ENCODE measurements at regions not wholly inside any gene's neighbourhood (a gene's known extent, or its start where the extent isn't known, plus 50 kb on each side); places are given as distances from the start of the nearest gene placed in this dataset.
"Not testable (repeated sequence)": the region's sequence is repeated elsewhere in the genome, so short reads cannot be mapped to it uniquely, and the experiment has no call there.

DNA sequence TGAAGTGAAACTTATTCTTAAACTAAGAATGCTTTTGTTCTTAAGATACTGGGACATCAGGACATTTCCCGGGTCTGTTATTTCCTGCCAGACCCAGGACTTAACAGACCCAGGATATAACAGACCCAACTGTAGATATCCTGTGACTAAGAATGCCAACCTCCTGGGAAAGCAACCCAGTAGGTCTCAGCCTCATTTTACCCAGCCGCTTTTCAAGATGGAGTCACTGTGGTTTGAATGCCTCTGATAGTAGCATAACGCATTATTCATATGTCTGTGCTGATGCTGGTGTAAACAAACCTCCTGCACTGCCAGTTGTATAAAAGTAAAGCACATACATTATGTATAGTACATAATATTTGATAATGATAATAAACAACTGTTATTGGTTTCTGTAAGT is 185.8 kb upstream of the GPRIN3 start:
- TF ChIP-seq CTCF (IDR thresholded peaks at IDR 0.05): no peak
- ATAC-seq (ENCODE audit: low FRiP score) (no peak), DNase-seq (ENCODE audit: low spot score) (no peak)

DNA sequence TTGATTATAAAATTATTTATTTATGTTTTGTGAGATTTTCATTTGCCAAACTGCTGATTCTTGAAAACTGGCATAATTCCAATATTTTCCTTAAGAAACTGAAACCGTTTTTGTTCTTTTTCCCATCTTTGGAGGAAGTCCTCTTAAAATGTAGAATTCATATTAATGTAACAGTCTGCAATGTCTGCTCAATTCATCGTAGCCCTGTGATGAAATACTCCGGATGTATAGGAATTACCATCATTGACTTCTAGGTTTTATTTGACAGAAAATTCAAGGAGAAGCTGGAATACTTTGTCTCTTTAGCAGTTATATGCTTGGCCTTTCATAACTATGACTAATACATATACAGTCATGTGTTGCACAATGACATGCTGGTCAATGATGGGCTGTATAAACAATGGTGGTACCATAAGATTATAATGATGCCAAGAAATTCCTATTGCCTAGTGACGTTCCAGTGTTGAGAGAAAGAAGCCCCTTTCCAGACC is 185.0 kb upstream of the GPRIN3 start:
- TF ChIP-seq CTCF (IDR thresholded peaks at IDR 0.05): no peak
- peak; percentile 78 for ATAC-seq (ENCODE audit: low FRiP score)

GRCh38 chr4:89491761-89492160 is 184.2 kb upstream of the GPRIN3 start:
- no peak for ATAC-seq (ENCODE audit: low FRiP score)
- no peak for TF ChIP-seq CTCF (IDR thresholded peaks at IDR 0.05)
- DNase-seq (ENCODE audit: low spot score): no peak

More for the DNA sequence above, 185.0 kb upstream of the GPRIN3 start:
- no peak for DNase-seq (ENCODE audit: low spot score)

DNA sequence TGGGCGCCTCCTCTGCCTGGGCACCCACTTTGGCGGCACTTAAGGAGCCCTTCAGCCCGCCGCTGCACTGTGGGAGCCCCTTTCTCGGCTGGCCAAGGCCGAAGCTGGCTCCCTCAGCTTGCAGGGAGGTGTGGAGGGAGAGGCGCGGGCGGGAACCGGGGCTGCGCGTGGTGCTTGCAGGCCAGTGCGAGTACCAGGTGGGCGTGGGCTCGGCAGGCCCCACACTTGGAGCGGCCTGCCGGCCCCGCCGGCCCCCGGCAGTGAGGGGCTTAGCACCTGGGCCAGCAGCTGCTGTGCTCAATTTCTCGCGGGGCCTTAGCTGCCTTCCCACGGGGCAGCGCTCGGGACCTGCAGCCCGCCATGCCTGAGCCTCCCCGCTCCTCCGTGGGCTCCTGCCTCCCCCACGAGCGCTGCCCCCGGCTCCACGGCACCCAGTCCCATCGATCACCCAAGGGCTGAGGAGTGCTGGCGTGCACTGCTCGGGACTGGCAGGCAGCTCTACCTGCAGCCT is 182.4 kb upstream of the GPRIN3 start:
- not testable (repeated sequence) for DNase-seq (ENCODE audit: low spot score); ATAC-seq (ENCODE audit: low FRiP score)

- DNase-seq (ENCODE audit: low spot score) (no peak), ATAC-seq (ENCODE audit: low FRiP score) (no peak)
- TF ChIP-seq CTCF (IDR thresholded peaks at IDR 0.05): no peak
Measured at GRCh38 chr4:89489338-89489771, 181.8 kb upstream of the GPRIN3 start.

DNA sequence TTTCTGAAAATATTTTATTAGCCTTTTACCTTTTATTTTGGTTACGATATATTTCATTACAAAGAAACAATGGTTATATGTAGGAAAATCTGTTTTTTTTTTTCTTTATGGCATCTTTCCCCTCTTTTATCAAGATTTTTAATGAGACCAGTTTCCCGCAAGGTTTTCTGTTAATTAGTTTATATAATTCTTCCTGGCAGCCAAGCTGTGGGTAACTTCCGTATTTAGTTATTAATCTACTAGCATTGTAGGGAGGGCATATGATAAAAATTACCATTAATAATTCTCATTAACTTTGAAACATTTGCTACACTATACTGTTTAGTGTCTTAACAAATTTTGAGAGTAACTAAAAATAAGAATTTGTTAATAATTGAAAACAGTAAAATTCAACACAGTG is 181.1 kb upstream of the GPRIN3 start:
- DNase-seq (ENCODE audit: low spot score): no peak
- ATAC-seq (ENCODE audit: low FRiP score): no peak
- TF ChIP-seq CTCF (IDR thresholded peaks at IDR 0.05): no peak

DNA sequence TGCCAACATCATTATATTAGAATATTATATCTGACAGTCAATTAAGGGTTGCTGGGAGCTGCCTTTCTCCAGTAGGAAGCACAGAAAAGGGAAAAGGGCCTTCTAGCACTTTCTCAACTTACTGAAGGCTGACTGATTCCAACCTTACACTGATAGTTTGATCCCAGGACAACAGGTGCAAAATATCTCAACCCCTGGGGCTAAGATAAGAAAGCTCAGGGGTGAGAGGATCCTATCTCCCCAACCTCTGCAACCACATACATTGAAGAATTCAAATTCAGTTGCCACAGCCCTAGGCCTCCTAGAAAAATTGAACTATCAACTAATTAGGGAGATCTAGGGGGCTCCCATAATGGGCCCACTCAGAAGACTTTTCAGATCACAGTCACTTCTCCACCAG is 179.1 kb upstream of the GPRIN3 start:
- ATAC-seq (ENCODE audit: low FRiP score) (no peak), DNase-seq (ENCODE audit: low spot score) (no peak)
- no peak for TF ChIP-seq CTCF (IDR thresholded peaks at IDR 0.05)

- DNase-seq (ENCODE audit: low spot score) (no peak), ATAC-seq (ENCODE audit: low FRiP score) (no peak)
- no peak for TF ChIP-seq CTCF (IDR thresholded peaks at IDR 0.05)
Measured at GRCh38 chr4:89486042-89486441, 178.4 kb upstream of the GPRIN3 start.
